ENCODE measurements at regions not wholly inside any gene's neighbourhood (a gene's known extent, or its start where the extent isn't known, plus 50 kb on each side); places are given as distances from the start of the nearest gene placed in this dataset.

GRCh38 chr22:48539261-48539660 is 1288.4 kb downstream of the BRD1 start:
- no peak for DNase-seq

- DNase-seq: no peak
Observed at GRCh38 chr22:48538291-48538820, 1289.3 kb downstream of the BRD1 start.

- no peak for DNase-seq
Observed at GRCh38 chr22:48537343-48537680, 1290.4 kb downstream of the BRD1 start.

- no peak for DNase-seq
Observed at GRCh38 chr22:48536541-48537342, 1290.9 kb downstream of the BRD1 start.

GRCh38 chr22:48535868-48536540 is 1291.7 kb downstream of the BRD1 start:
- no peak for DNase-seq

GRCh38 chr22:48534395-48534958 is 1293.2 kb downstream of the BRD1 start:
- no peak for DNase-seq

- no peak for DNase-seq
Observed at GRCh38 chr22:48532986-48533385, 1294.7 kb downstream of the BRD1 start.

GRCh38 chr22:48531761-48532435 is 1295.8 kb downstream of the BRD1 start:
- no peak for DNase-seq

- no peak for DNase-seq
Observed at GRCh38 chr22:48531108-48531507, 1296.6 kb downstream of the BRD1 start.

- no peak for DNase-seq
Observed at GRCh38 chr22:48530666-48531065, 1297.0 kb downstream of the BRD1 start.

- DNase-seq: no peak
Observed at GRCh38 chr22:48528221-48528915, 1299.3 kb downstream of the BRD1 start.

- no peak for DNase-seq
Observed at GRCh38 chr22:48523761-48524160, 1303.9 kb downstream of the BRD1 start.

GRCh38 chr22:48523091-48523490 is 1304.6 kb downstream of the BRD1 start:
- no peak for DNase-seq

GRCh38 chr22:48522271-48522670 is 1305.4 kb downstream of the BRD1 start:
- no peak for DNase-seq

GRCh38 chr22:48520884-48521588 is 1306.6 kb downstream of the BRD1 start:
- no peak for DNase-seq

- no peak for DNase-seq
Observed at GRCh38 chr22:48520207-48520606, 1307.5 kb downstream of the BRD1 start.

- DNase-seq: no peak
Observed at GRCh38 chr22:48517039-48518030, 1310.3 kb downstream of the BRD1 start.

GRCh38 chr22:48516571-48516970 is 1311.1 kb downstream of the BRD1 start:
- DNase-seq: no peak

- DNase-seq: no peak
Observed at GRCh38 chr22:48515571-48516200, 1312.0 kb downstream of the BRD1 start.

- no peak for DNase-seq
Observed at GRCh38 chr22:48513929-48514328, 1313.7 kb downstream of the BRD1 start.
